ENCODE measurements at regions not wholly inside any gene's neighbourhood (a gene's known extent, or its start where the extent isn't known, plus 50 kb on each side); places are given as distances from the start of the nearest gene placed in this dataset.

GRCh38 chr10:9158675-9159074 lies 1104.2 kb downstream of the GATA3 start:
- Histone ChIP-seq H3K27me3 (ENCODE audit: insufficient read depth, low read depth) (no peaks in the 10 kb centered on the region), H3K4me3 (no peak overlapping the region), H3K79me2 (ENCODE audit: low read depth) (no peaks in the 10 kb centered on the region), H3K9me3 (ENCODE audit: insufficient read depth, low read depth) (no peaks in the 10 kb centered on the region), H3K36me3 (ENCODE audit: low read depth) (no peaks in the 10 kb centered on the region), H3K4me2 (no peak overlapping the region), H2AFZ (no peak overlapping the region), H3K9me2 (ENCODE audit: insufficient read depth) (no peaks in the 10 kb centered on the region), H3K27ac (no peak overlapping the region), H4K20me1 (ENCODE audit: insufficient read depth) (no peaks in the 10 kb centered on the region), H3F3A (ENCODE audit: insufficient read depth, low read depth) (no peaks in the 10 kb centered on the region; the same call in 1 of the 2 replicates), H3K4me1 (replicated peaks; ENCODE audit: insufficient read depth) (no peaks in the 10 kb centered on the region)
- DNase-seq, result no peak
- ChIA-PET CTCF (no interaction called here), POLR2A (ENCODE audit: unreplicated experiment) (interaction anchor here (0.5 to 0.7 kb wide), 3 partner anchors 154 to 390 kb away, joined by 3 to 5 read pairs (median 4); no protein-coding TSS in a partner anchor)
- no peak for TF ChIP-seq EZH2 (IDR thresholded peaks at IDR 0.05; ENCODE audit: low read depth)
- no peak for TF ChIP-seq CTCF (conservative IDR thresholded peaks at IDR 0.05)
- BruUV-seq (replicated peaks), result no TSS peak
- intact Hi-C loops (cut with micrococcal nuclease; ENCODE audit: unreplicated experiment), result no loop called here

GRCh38 chr10:9160275-9160674 lies 1105.8 kb downstream of the GATA3 start:
- no TSS peak for BruUV-seq (replicated peaks)
- TF ChIP-seq CTCF (conservative IDR thresholded peaks at IDR 0.05), result no peak
- TF ChIP-seq EZH2 (IDR thresholded peaks at IDR 0.05; ENCODE audit: low read depth), result no peak
- H3K27me3 ChIP-seq (ENCODE audit: insufficient read depth, low read depth), result no peaks in the 10 kb centered on the region
- no peaks in the 10 kb centered on the region for H3K36me3 ChIP-seq (ENCODE audit: low read depth)
- H4K20me1 ChIP-seq (ENCODE audit: insufficient read depth), result no peaks in the 10 kb centered on the region
- no peak overlapping the region for H3K4me3 ChIP-seq
- no peak overlapping the region for H3K27ac ChIP-seq
- CTCF ChIA-PET, result no interaction called here
- no peaks in the 10 kb centered on the region; the same call in 1 of the 2 replicates for H3F3A ChIP-seq (ENCODE audit: insufficient read depth, low read depth)
- no peaks in the 10 kb centered on the region for H3K9me3 ChIP-seq (ENCODE audit: insufficient read depth, low read depth)
- POLR2A ChIA-PET (ENCODE audit: unreplicated experiment), result no interaction called here
- H3K4me1 ChIP-seq (replicated peaks; ENCODE audit: insufficient read depth), result no peaks in the 10 kb centered on the region
- no peak overlapping the region for H3K4me2 ChIP-seq
- H2AFZ ChIP-seq, result no peak overlapping the region
- H3K79me2 ChIP-seq (ENCODE audit: low read depth), result no peaks in the 10 kb centered on the region
- intact Hi-C loops (cut with micrococcal nuclease; ENCODE audit: unreplicated experiment), result no loop called here
- no peaks in the 10 kb centered on the region for H3K9me2 ChIP-seq (ENCODE audit: insufficient read depth)
- no peak for DNase-seq

- no peaks in the 10 kb centered on the region for H3F3A ChIP-seq (ENCODE audit: insufficient read depth, low read depth)
- TF ChIP-seq EZH2 (IDR thresholded peaks at IDR 0.05; ENCODE audit: low read depth), result no peak
- TF ChIP-seq CTCF (conservative IDR thresholded peaks at IDR 0.05), result no peak
- no TSS peak for BruUV-seq (replicated peaks)
- H3K4me3 ChIP-seq, result no peak overlapping the region
- H3K4me1 ChIP-seq (replicated peaks; ENCODE audit: insufficient read depth), result no peaks in the 10 kb centered on the region
- H3K27me3 ChIP-seq (ENCODE audit: insufficient read depth, low read depth), result no peaks in the 10 kb centered on the region
- no peak for DNase-seq
- H2AFZ ChIP-seq, result no peak overlapping the region
- intact Hi-C loops (cut with micrococcal nuclease; ENCODE audit: unreplicated experiment), result no loop called here
- H3K36me3 ChIP-seq (ENCODE audit: low read depth), result no peaks in the 10 kb centered on the region
- H3K79me2 ChIP-seq (ENCODE audit: low read depth), result no peaks in the 10 kb centered on the region
- CTCF ChIA-PET, result no interaction called here
- H3K9me3 ChIP-seq (ENCODE audit: insufficient read depth, low read depth), result no peaks in the 10 kb centered on the region
- POLR2A ChIA-PET (ENCODE audit: unreplicated experiment), result no interaction called here
- H4K20me1 ChIP-seq (ENCODE audit: insufficient read depth), result no peaks in the 10 kb centered on the region
- H3K4me2 ChIP-seq, result no peak overlapping the region
- H3K9me2 ChIP-seq (ENCODE audit: insufficient read depth), result no peaks in the 10 kb centered on the region
- no peak overlapping the region for H3K27ac ChIP-seq
These were observed 1109.2 kb downstream of the GATA3 start for GRCh38 chr10:9163699-9164098.
